ENCODE measurements at regions not wholly inside any gene's neighbourhood (a gene's known extent, or its start where the extent isn't known, plus 50 kb on each side); places are given as distances from the start of the nearest gene placed in this dataset.

DNA sequence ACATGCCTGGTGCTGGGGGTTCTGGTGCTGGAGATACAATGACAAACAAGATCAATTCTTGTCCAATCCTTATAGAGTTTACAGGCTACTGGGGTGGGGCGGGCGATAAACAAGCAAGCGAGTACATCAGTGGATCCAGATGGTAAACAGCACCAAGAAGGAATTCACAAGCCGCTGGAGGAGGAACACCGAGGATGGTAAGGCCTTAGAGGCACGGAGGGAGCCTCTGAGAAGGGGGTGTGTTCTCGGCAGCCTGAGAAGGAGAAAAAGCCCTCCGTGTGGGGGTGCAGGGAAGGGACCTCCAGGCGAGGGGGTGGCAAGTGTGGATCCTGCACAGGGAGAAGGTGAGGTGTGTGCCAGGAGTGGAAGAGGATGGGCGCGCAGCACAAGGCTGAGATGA is 276.5 kb upstream of the FOXQ1 start:
- Mint-ChIP-seq H3K4me1 (no peaks in the 10 kb centered on the region), H3K36me3 (no peaks in the 10 kb centered on the region), H3K27ac (no peak overlapping the region), H3K27me3 (ENCODE audit: low read depth in 3 of 3) (peaks cover 1 to 8% (median 5%) of the 10 kb centered on the region in 3 donors), H3K4me3 (no peak overlapping the region), H3K9me3 (peaks cover 0 to 5% (median 0%) of the 10 kb centered on the region in 7 donors)
- no peak overlapping the region for H2AFZ ChIP-seq (ENCODE audit: insufficient read depth, low read depth, low read length, poor library complexity, severe bottlenecking)
- TF ChIP-seq, protein P1, sequence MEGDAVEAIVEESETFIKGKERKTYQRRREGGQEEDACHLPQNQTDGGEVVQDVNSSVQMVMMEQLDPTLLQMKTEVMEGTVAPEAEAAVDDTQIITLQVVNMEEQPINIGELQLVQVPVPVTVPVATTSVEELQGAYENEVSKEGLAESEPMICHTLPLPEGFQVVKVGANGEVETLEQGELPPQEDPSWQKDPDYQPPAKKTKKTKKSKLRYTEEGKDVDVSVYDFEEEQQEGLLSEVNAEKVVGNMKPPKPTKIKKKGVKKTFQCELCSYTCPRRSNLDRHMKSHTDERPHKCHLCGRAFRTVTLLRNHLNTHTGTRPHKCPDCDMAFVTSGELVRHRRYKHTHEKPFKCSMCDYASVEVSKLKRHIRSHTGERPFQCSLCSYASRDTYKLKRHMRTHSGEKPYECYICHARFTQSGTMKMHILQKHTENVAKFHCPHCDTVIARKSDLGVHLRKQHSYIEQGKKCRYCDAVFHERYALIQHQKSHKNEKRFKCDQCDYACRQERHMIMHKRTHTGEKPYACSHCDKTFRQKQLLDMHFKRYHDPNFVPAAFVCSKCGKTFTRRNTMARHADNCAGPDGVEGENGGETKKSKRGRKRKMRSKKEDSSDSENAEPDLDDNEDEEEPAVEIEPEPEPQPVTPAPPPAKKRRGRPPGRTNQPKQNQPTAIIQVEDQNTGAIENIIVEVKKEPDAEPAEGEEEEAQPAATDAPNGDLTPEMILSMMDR (IDR thresholded peaks at IDR 0.05) = no peak
- no peaks in the 10 kb centered on the region for H3K9me3 ChIP-seq (replicated peaks in 1 of 2; ENCODE audit: control insufficient read depth in 1 of 2, insufficient read depth in 1 of 2, low read length in 2 of 2)
- H3K4me1 ChIP-seq (ENCODE audit: control insufficient read depth in 1 of 2, insufficient read depth in 2 of 2, low read length in 2 of 2) = no peaks in the 10 kb centered on the region
- no peaks in the 10 kb centered on the region for H4K20me1 ChIP-seq (ENCODE audit: insufficient read depth, low read length)
- H3K9ac ChIP-seq (ENCODE audit: insufficient read depth, low read length, poor library complexity, severe bottlenecking) = no peak overlapping the region
- H3K27me3 ChIP-seq (ENCODE audit: control insufficient read depth in 2 of 2, insufficient read depth in 2 of 2, low read length in 2 of 2) = no peaks in the 10 kb centered on the region
- H3K36me3 ChIP-seq (replicated peaks in 1 of 2; ENCODE audit: control insufficient read depth in 1 of 2, insufficient read depth in 2 of 2, low read length in 2 of 2) = no peaks in the 10 kb centered on the region
- intact Hi-C loops (cut with micrococcal nuclease) = no loop called here
- no peak overlapping the region for H3K27ac ChIP-seq (ENCODE audit: low read depth in 1 of 2, low read length in 2 of 2)
- no peaks in the 10 kb centered on the region for H3K79me2 ChIP-seq (ENCODE audit: insufficient read depth, low read length)
- H3K4me3 ChIP-seq (replicated peaks in 1 of 3; ENCODE audit: low read depth in 2 of 3, low read length in 3 of 3) = no peak overlapping the region
- no peak overlapping the region for H3K4me2 ChIP-seq (replicated peaks; ENCODE audit: extremely low read depth, low read length, poor library complexity, severe bottlenecking)
- 89% methylated on average over 11 of the region's 11 CpGs for WGBS (ENCODE audit: insufficient coverage)
- no peak for DNase-seq

- Histone ChIP-seq H3K4me1 (ENCODE audit: control insufficient read depth in 1 of 2, insufficient read depth in 2 of 2, low read length in 2 of 2) (no peaks in the 10 kb centered on the region), H3K79me2 (ENCODE audit: insufficient read depth, low read length) (no peaks in the 10 kb centered on the region), H3K27me3 (ENCODE audit: control insufficient read depth in 2 of 2, insufficient read depth in 2 of 2, low read length in 2 of 2) (no peaks in the 10 kb centered on the region), H4K20me1 (ENCODE audit: insufficient read depth, low read length) (no peaks in the 10 kb centered on the region), H2AFZ (ENCODE audit: insufficient read depth, low read depth, low read length, poor library complexity, severe bottlenecking) (no peak overlapping the region), H3K36me3 (replicated peaks in 1 of 2; ENCODE audit: control insufficient read depth in 1 of 2, insufficient read depth in 2 of 2, low read length in 2 of 2) (no peaks in the 10 kb centered on the region), H3K9ac (ENCODE audit: insufficient read depth, low read length, poor library complexity, severe bottlenecking) (no peak overlapping the region), H3K4me2 (replicated peaks; ENCODE audit: extremely low read depth, low read length, poor library complexity, severe bottlenecking) (no peak overlapping the region), H3K27ac (ENCODE audit: low read depth in 1 of 2, low read length in 2 of 2) (no peak overlapping the region), H3K9me3 (replicated peaks in 1 of 2; ENCODE audit: control insufficient read depth in 1 of 2, insufficient read depth in 1 of 2, low read length in 2 of 2) (no peaks in the 10 kb centered on the region), H3K4me3 (replicated peaks in 1 of 3; ENCODE audit: low read depth in 2 of 3, low read length in 3 of 3) (no peak overlapping the region)
- no peaks in the 10 kb centered on the region for H3K4me1 Mint-ChIP-seq
- H3K4me3 Mint-ChIP-seq = no peak overlapping the region
- intact Hi-C loops (cut with micrococcal nuclease) = no loop called here
- DNase-seq = no peak
- TF ChIP-seq, protein P1 (IDR thresholded peaks at IDR 0.05) = no peak
- peaks cover 0 to 7% (median 0%) of the 10 kb centered on the region in 3 donors for H3K27me3 Mint-ChIP-seq (ENCODE audit: low read depth in 3 of 3)
- H3K36me3 Mint-ChIP-seq = no peaks in the 10 kb centered on the region
- WGBS (ENCODE audit: insufficient coverage) = no CpG with 5 or more reads among the region's 2 CpGs
- peaks cover 0 to 5% (median 0%) of the 10 kb centered on the region in 7 donors for H3K9me3 Mint-ChIP-seq
- no peak overlapping the region for H3K27ac Mint-ChIP-seq
These were observed 280.2 kb upstream of the FOXQ1 start for GRCh38 chr6:1031720-1032119.
